NCI-H2081 treated with DMSO at 0.1 percent for 48 hours (cell line): ENCODE measurements at regions not wholly inside any gene's neighbourhood (a gene's known extent, or its start where the extent isn't known, plus 50 kb on each side); places are given as distances from the start of the nearest gene placed in this dataset.

Experiments
- DNase-seq: peaks from one replicate; lab custom pipeline; 2025; lab: John Stamatoyannopoulos, UW

- no peak for DNase-seq
Measured at GRCh38 chr15:39209548-39210211, 371.2 kb upstream of the THBS1 start.

DNA sequence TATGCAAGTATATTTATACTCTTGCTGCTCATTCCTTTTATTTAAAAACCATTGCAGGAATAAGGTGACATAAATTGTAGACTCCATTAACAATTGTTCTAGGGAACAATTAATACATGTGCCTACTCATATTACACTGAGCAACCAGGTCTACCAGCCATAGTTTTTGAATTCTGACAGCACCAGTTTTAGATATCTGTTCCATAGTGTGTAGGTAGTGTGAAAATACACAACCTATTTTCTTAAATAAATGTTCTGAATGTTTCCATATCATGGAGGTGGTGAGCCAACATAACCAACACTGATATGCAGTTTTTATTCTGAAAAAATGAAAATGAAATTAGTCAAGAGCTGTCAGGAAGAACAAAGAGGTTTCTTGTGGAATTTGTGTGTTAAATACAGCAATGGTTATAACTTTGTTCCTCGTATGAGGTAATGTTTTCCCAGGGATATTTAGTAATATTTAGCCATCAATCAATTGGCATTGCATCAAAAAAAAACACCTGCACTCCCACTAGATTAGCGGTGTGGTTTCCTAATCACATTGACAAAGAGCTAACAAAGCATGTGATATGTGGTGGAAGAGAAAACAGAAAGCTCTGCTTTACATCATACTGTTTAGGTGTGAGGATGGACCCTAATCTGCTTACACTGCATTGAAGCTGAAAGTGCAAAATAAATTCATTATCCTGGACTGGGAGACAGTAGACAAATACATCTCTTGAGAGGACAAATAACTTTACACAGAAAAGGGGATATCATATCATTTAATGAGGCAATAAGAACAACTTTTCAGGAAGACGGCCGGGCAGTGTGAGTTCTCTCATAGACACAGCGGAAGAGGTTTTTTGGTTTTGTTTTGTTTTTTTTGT is 369.5 kb upstream of the THBS1 start:
- no peak for DNase-seq

DNA sequence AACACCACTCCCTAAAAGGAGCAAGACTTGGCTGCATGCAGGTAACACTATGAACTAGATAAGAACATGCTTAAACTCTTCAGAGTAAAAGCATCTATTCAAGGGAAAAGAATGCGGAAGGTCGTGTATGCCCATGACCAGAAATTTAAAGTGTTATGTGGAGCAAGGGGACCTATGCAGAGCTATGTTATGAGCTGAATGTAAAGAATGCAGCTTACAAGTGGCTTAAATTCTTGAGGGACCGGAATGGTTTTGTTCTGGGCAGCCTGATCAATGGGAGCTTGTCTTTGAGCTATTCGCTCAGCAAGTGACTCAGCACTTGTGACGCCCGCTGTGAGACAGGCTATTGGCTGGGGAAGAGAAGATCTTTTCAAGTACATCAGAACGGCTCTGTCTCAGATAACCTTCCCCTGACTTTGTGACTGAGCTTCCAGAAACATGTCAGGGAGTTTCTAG is 367.5 kb upstream of the THBS1 start:
- no peak for DNase-seq

- DNase-seq = no peak
Measured at GRCh38 chr15:39215015-39215414, 365.9 kb upstream of the THBS1 start.

- DNase-seq = no peak
Measured at GRCh38 chr15:39216816-39217215, 364.1 kb upstream of the THBS1 start.

- no peak for DNase-seq
Measured at GRCh38 chr15:39219608-39220007, 361.3 kb upstream of the THBS1 start.

DNA sequence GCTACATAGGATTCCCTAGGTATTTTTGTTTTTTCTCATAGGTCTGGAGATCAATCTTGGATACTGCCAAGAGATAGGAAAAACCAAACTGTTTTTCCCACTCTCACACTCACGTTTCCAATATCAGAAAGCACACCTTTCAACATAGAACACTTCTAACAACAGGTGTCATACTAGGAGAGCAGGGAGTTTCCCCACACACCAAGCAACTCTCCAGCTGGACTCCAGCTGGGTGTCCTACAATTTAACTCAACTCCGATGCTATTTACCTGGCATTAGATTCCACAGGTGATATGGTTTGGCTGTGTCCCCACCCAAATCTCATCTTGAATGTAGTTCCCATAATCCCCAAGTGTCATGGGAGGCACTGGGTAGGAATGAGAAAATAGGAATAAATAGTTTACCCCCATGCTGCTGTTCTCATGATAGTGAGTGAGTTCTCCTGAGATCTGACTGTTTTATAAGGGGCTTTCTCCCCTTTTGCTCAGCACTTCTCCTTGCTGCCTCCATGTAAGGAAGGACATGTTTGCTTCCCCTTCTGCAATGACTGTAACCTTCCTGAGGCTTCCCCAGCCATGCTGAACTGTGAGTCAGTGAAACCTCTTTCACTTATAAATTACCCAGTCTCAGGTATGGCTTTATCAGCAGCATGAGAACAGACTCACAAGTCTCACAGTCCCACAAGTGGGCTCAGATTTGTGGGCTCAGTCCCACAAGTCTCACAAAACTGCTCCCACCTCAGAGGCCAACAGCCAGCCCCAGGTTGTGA is 354.5 kb upstream of the THBS1 start:
- no peak for DNase-seq

DNA sequence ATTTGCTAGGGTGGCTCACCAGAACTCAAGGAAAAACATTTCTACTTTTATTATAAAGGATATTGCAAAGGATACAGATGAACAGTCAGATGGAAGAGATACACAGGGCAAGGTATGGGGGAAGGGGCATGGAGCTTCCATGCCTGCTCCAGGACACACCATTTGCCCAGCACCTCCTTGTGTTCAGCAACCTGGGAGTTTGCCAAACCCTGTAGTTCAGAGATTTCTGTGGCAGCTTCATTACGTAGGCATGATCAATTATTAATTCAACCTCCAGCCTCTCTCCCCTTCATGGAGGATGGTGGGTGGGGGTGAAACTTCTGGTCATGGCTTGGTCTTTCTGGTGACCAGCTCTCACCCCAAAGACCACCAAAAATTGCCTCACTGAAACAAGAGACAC is 353.9 kb upstream of the THBS1 start:
- DNase-seq = no peak

- no peak for DNase-seq
Measured at GRCh38 chr15:39228889-39229288, 352.0 kb upstream of the THBS1 start.

DNA sequence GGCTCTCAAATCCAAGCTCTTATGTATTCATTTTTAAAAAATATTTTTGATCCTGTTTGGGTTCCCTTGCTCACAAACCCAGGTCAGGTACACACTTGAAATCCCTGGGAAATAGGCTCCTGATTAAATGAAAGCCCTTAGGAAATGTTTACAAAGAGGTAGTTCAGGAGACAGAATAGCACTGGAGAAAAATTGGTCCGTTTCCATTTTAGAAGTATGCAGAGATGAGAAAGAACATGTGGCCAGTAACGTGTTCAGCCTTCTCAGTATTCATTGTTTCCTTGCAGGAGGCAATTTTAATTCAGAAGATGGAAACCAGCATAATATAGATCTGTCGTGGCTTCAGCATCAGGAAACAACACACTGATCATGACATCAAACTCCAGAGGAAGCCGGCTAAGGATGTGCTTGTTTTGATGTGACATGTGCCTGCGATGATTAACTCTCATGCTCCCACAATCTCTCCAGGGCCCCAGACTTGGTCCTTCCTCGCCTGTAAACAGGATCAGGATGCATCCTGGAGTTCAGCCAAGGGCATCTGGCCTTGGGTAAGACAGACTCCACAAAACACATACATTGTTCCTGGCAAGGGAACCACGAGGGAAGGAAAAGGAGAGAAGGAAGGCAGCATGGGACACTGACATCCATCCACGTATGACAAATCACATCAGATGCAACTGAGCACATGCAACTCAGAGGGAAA is 350.5 kb upstream of the THBS1 start:
- DNase-seq = no peak

DNA sequence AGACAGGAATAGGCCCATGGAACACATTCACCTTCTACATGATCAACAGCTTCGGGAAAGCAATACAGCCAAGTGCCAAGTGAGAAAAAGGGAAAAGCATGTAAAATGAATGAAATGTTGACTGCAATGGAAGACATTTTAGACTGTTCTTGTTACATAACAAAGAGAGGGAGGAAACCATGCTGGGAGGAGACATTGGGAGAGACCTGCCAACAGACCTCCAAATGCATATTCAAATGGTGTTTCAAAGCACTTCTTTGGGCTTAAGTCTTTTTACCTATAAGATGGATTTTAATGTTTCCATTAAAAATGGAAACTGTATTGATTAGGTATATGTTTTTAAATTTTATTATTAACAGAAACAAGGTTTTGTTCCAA is 350.0 kb upstream of the THBS1 start:
- no peak for DNase-seq

DNA sequence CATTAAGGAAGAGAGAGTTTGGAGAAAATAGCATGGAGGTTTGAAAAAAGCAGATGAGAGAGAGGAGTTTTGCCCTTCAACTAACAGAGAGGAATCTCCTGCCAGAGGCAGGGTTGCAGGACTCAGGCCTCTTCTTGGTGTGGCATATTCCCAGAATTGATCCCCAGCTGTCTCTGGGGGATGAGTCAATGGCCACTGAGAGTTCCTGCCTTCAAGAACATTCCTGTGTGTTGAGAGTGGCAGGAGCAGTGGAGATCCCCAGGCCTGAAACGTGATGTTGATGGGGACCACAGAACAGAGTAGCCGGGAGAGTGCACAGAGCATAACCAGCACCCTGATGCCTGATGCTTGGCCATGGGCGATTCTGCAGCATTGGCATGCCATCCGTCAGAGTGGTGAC is 348.4 kb upstream of the THBS1 start:
- no peak for DNase-seq

DNA sequence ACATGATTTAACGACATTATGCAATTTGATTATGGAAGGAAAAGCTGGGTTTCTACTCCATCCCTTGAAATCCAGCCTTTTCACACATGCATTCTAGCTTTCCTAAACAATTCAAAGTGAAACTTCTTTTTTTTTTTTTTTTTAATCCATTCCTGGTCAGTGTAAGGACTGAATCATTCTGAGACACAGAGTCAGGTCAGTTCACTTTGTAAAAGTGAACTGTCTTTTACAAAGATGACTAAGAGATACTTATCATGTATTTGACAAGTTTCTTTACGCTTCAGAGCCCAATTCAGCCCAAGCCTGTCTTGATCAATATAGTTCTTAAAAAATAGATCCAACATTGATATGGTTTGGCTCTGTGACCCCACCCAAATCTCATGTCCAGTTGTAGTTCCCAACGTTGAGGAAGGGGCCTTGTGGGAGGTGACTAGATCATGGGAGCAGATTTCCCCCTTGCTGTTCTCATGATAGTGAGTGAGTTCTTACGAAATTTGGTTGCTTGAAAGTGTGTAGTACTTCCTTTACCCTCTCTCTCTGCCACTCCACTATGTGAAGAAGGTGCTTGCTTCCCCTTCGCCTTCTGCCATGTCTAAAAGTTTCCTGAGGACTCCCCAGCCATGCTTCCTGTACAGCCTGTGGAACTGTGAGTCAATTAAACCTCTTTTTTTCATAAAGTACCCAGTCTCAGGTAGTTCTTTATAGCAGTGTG is 345.6 kb upstream of the THBS1 start:
- DNase-seq = no peak

- DNase-seq = no peak
Measured at GRCh38 chr15:39236375-39236774, 344.5 kb upstream of the THBS1 start.

DNA sequence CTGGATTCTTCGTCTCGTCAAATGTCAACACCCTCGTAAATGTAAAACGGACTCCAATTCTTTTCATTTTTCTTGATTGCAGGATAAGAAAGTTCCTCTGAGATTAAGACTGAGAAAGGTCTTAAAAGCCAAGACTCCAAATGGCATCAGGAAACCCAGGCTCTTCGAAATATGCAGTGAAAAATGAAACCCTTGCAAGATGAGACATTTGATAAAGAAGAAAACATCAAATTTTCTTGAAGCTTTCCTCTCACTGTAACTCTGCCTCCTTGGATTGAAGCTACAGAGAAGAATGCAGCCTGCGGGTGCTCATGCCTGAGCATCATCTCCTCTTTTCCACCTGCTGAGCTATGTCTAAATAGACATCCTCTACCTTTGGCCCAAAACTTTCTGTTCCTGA is 342.4 kb upstream of the THBS1 start:
- no peak for DNase-seq

DNA sequence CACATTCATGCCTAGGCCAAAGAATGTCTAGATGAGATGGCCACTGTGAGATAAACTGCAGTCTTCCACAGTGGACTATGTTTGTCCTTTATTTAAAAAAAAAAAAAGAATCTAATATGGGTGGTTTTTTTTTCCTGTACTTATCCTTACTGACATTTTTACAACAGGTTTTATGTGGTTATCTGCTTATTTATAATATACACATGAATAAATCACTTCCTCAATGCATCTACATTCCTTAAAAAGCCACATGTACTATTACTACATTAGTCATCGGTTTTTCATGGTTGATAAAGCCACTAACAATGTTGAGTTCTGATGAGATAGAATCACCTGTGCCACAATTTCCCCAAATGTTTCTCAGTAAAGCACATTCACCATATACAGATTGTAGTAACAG is 341.3 kb upstream of the THBS1 start:
- no peak for DNase-seq

DNA sequence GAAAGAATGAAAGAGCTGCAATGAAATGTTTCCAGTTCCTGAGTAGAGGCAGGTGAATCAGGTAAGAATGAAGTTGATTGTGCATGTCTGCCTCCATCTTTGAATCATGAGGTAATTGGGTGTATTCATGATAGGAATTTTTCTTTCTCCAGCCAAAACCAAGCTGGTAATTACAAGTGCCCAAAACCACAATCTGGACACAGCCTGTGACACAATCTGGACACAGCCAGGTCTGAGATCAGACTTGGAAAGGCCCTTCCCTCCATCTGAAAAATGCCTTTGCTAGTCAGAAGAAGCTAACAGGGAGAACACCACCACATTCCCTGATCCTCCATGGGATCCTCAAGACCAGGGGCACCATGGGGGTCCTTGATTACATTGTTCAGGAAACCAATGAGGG is 338.5 kb upstream of the THBS1 start:
- no peak for DNase-seq

DNA sequence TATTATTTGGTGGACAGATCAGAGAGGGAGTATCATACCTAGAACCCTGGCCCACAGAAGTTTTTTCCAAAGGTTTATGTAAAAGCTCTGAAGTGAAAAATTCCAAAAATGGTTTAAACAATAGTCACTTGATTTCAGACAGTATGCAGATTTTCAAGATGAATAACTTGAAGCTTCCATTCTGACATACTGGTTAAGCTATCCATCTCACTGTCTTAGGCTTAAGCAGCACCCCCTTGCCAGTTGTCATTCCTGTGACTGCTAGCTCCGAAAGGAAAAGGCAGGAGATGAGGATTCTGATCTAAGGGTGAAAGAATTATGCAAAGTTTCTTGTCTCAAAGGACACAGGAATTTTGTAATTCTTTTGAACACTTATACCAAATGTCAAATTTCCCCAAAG is 337.5 kb upstream of the THBS1 start:
- DNase-seq = no peak

GRCh38 chr15:39244776-39245175 is 336.1 kb upstream of the THBS1 start:
- no peak for DNase-seq

GRCh38 chr15:39246523-39246922 is 334.4 kb upstream of the THBS1 start:
- no peak for DNase-seq

DNA sequence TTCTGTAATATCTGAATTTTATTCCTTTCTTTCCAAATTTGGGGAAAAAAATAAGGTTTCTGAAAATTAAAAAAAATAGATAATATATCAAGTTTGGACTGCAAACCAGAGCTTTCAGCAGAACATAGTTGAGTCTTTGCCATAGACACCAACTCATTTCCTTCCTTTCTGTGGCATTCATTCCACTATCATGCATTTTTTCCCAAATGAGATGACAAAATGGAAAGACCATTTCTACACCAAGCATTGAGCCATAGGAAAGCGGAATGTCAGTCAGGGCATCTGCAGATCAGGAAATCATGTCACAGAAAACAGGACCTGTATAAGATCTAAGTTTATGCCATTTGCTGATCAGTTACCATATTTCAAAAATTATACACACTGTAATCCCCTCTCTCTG is 333.3 kb upstream of the THBS1 start:
- DNase-seq = no peak

DNA sequence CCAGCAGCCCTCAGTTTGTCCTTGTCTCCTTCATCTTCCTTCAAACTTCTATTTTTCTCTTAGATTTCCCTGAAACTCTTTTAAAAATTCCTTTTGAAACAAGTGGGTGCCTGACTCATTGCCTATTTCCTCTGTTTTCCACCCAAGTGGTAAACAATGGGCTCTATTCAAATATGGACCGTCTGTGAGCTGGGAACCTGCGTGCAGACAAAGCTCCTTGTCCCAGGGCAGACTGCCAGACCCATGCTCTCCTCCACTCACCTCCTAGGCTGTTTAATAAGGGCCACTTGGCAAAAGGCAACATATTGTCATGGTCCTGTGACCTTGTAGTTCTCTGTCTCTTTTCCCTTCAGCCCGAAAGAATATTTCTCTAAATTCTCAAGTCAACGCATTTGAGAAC is 332.7 kb upstream of the THBS1 start:
- no peak for DNase-seq
